ENCODE measurements at regions not wholly inside any gene's neighbourhood (a gene's known extent, or its start where the extent isn't known, plus 50 kb on each side); places are given as distances from the start of the nearest gene placed in this dataset.

- TF ChIP-seq EZH2phosphoT487 (IDR thresholded peaks at IDR 0.05; ENCODE audit: insufficient read depth, low read depth), result no peak
- no peak for TF ChIP-seq EZH2 (IDR thresholded peaks at IDR 0.05; ENCODE audit: insufficient read depth, poor library complexity, severe bottlenecking)
Observed at GRCh38 chr7:156179872-156180390, 367.7 kb upstream of the SHH start.

Measured in GM23248 (cell line).